B cell (primary cell): ENCODE measurements at regions not wholly inside any gene's neighbourhood (a gene's known extent, or its start where the extent isn't known, plus 50 kb on each side); places are given as distances from the start of the nearest gene placed in this dataset.

Experiments used
- ATAC-seq: fragments of 200-7000 bp; cut with Tn5 transposase; one replicate; pipeline ENCODE4 v1.10.0; 2021; ENCODE audit warnings: low read depth, mild to moderate bottlenecking, moderate number of reproducible peaks, moderate library complexity
- CTCF ChIA-PET: fragments of 350-600 bp; sonication (Branson Sonifier 250); formaldehyde crosslinking; loops from one replicate; lab custom pipeline; 2021; ENCODE audit warnings: antibody characterized with exemption, inconsistent platforms; lab: Charles Lee
- POLR2A ChIA-PET: fragments of 350-600 bp; sonication (Branson Sonifier 250); formaldehyde crosslinking; loops from one replicate; lab custom pipeline; 2021; ENCODE audit warnings: antibody characterized with exemption; lab: Charles Lee
- DNase-seq: peaks from one replicate; pipeline ENCODE4 v3.0.0; 2013
- H2AFZ ChIP-seq: 2 replicates; pipeline ENCODE4 v1.6.1; 2012; ENCODE audit warnings: mild to moderate bottlenecking, low read depth, low read length; ENCODE audit not compliant: insufficient read depth, poor library complexity, severe bottlenecking
- H3K27ac ChIP-seq, 2 donors: 1 replicate in 1 of 2; 2 replicates in 1 of 2; pipeline ENCODE4 v1.5.1; 2012 to 2013; ENCODE audit warnings: low read length in 2 of 2, mild to moderate bottlenecking in 2 of 2, moderate library complexity in 1 of 2
- H3K27me3 ChIP-seq, 4 experiments: fragments of 200-600 bp in 1 of 4; sonication (generic) in 1 of 4; replicated peaks in 1 of 4; 1 replicate in 2 of 4; 2 replicates in 2 of 4; pipeline versions ENCODE4 v1.6.1 to v1.7.0; 2013 to 2016; ENCODE audit warnings: low read length in 3 of 4, mild to moderate bottlenecking in 2 of 4, mixed read lengths in 1 of 4, moderate library complexity in 1 of 4; ENCODE audit not compliant: insufficient read depth in 4 of 4, control insufficient read depth in 3 of 4; ENCODE audit errors: control extremely low read depth in 1 of 4
- H3K36me3 ChIP-seq, 2 experiments: replicated peaks in 1 of 2; 1 replicate in 1 of 2; 2 replicates in 1 of 2; pipeline versions ENCODE4 v1.6.1 to v1.7.1; 2013; ENCODE audit warnings: low read length in 1 of 2; ENCODE audit not compliant: insufficient read depth in 2 of 2, control insufficient read depth in 1 of 2; ENCODE audit errors: control extremely low read depth in 1 of 2, extremely low read depth in 1 of 2
- H3K4me1 ChIP-seq, 2 donors: fragments of 200-600 bp in 1 of 2; sonication (generic) in 1 of 2; 1 replicate in 1 of 2; 2 replicates in 1 of 2; pipeline versions ENCODE4 v1.5.1 to v1.6.1; 2013 to 2017; ENCODE audit warnings: low read length in 2 of 2; ENCODE audit not compliant: control insufficient read depth in 2 of 2, insufficient read depth in 2 of 2
- H3K4me2 ChIP-seq: replicated peaks from 2 replicates; pipeline ENCODE3; 2012; ENCODE audit warnings: mild to moderate bottlenecking, low read depth, low read length; ENCODE audit not compliant: poor library complexity, severe bottlenecking
- H3K4me3 ChIP-seq, 5 experiments: fragments of 200-600 bp in 1 of 5; sonication (generic) in 1 of 5; 1 replicate in 3 of 5; 2 replicates in 2 of 5; pipeline versions ENCODE4 v1.5.1 to v1.7.0; 2011 to 2016; ENCODE audit warnings: low read length in 4 of 5, mild to moderate bottlenecking in 4 of 5, low read depth in 2 of 5, control low read depth in 1 of 5, moderate library complexity in 1 of 5; ENCODE audit not compliant: insufficient read depth in 1 of 5; ENCODE audit errors: control extremely low read depth in 1 of 5, extremely low read depth in 1 of 5
- H3K79me2 ChIP-seq: fragments of 200-600 bp; sonication (generic); one replicate; pipeline ENCODE4 v1.6.0; 2016; ENCODE audit warnings: low read length; ENCODE audit not compliant: control insufficient read depth, insufficient read depth
- H3K9ac ChIP-seq: fragments of 200-600 bp; sonication (generic); 2 replicates; pipeline ENCODE4 v1.6.1; 2017; ENCODE audit warnings: mild to moderate bottlenecking, low read length, moderate library complexity
- H3K9me3 ChIP-seq, 3 donors: one replicate each; pipeline versions ENCODE4 v1.6.1 to v1.7.1; 2013; ENCODE audit warnings: low read length in 2 of 3; ENCODE audit not compliant: control insufficient read depth in 2 of 3, insufficient read depth in 1 of 3; ENCODE audit errors: control extremely low read depth in 1 of 3
- H4K20me1 ChIP-seq: 2 replicates; pipeline ENCODE4 v1.6.0; 2012; ENCODE audit warnings: mild to moderate bottlenecking, low read length; ENCODE audit not compliant: insufficient read depth, control insufficient read depth, poor library complexity, severe bottlenecking
- H3K27ac Mint-ChIP-seq: one replicate; pipeline ENCODE4 v1.8.0; 2021; ENCODE audit warnings: mixed read lengths
- H3K27me3 Mint-ChIP-seq: one replicate; pipeline ENCODE4 v1.8.0; 2021; ENCODE audit warnings: mixed read lengths
- H3K4me1 Mint-ChIP-seq: one replicate; pipeline ENCODE4 v1.8.0; 2021; ENCODE audit warnings: mixed read lengths
- H3K4me3 Mint-ChIP-seq: one replicate; pipeline ENCODE4 v1.8.0; 2021; ENCODE audit warnings: mixed read lengths
- H3K9me3 Mint-ChIP-seq: one replicate; pipeline ENCODE4 v1.8.0; 2022; ENCODE audit warnings: mixed read lengths; ENCODE audit not compliant: insufficient read depth
- EZH2 ChIP-seq: IDR thresholded peaks from 2 replicates; pipeline ENCODE4 v1.6.1; 2012; ENCODE audit warnings: borderline replicate concordance, low read depth, mild to moderate bottlenecking, moderate library complexity, low read length; ENCODE audit not compliant: insufficient read depth, poor library complexity, severe bottlenecking
- WGBS: methylation state at CpG from one replicate; pipeline ENCODE4 v1.1.5; 2013; ENCODE audit warnings: missing lambda C conversion rate; ENCODE audit not compliant: insufficient coverage; 5-methylcytosine and 5-hydroxymethylcytosine counted together
- intact Hi-C: fragments of 100-400 bp; cut with micrococcal nuclease; formaldehyde crosslinking; loops from one replicate; pipeline ENCODE4 v1.10.0; 2022
- TF ChIP-seq, protein P1 (sequence below): fragments of 200-600 bp; IDR thresholded peaks from one replicate; pipeline ENCODE4 v1.8.0; 2022; ENCODE audit warnings: antibody characterized with exemption, mild to moderate bottlenecking

DNA sequence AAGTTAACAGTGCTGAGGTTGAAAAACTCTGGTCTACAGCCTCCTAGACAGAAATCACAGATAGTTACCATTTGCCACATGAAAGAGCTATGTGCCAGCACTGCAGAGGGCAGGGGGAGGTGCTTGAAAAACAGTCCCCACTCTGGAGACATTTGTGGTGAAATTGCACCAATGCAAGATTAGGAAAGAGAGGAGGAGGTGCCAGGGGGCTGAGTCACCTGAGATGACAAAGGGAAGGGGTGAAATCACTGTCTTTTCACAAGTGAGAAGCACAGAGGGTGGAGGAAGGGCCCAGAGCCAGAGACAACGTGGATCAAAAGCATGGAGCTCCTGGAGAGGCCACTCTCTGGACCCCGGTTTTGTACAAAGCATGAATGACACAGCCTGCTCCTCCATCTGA is 196.3 kb downstream of the BUD13 start:
- Histone ChIP-seq H4K20me1 (no peaks in the 10 kb centered on the region), H3K27me3 (peaks cover 0 to 15% (median 2%) of the 10 kb centered on the region in 4 experiments), H3K9ac (no peak overlapping the region), H3K27ac (no peak overlapping the region), H3K4me2 (no peak overlapping the region), H2AFZ (no peak overlapping the region), H3K79me2 (no peaks in the 10 kb centered on the region), H3K4me1 (no peaks in the 10 kb centered on the region), H3K36me3 (no peaks in the 10 kb centered on the region), H3K9me3 (no peaks in the 10 kb centered on the region), H3K4me3 (no peak overlapping the region)
- TF ChIP-seq, protein P1, sequence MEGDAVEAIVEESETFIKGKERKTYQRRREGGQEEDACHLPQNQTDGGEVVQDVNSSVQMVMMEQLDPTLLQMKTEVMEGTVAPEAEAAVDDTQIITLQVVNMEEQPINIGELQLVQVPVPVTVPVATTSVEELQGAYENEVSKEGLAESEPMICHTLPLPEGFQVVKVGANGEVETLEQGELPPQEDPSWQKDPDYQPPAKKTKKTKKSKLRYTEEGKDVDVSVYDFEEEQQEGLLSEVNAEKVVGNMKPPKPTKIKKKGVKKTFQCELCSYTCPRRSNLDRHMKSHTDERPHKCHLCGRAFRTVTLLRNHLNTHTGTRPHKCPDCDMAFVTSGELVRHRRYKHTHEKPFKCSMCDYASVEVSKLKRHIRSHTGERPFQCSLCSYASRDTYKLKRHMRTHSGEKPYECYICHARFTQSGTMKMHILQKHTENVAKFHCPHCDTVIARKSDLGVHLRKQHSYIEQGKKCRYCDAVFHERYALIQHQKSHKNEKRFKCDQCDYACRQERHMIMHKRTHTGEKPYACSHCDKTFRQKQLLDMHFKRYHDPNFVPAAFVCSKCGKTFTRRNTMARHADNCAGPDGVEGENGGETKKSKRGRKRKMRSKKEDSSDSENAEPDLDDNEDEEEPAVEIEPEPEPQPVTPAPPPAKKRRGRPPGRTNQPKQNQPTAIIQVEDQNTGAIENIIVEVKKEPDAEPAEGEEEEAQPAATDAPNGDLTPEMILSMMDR = no peak
- TF ChIP-seq EZH2 = no peak
- Mint-ChIP-seq H3K27me3 (peaks cover 31% of the 10 kb centered on the region), H3K9me3 (no peaks in the 10 kb centered on the region), H3K4me1 (no peaks in the 10 kb centered on the region), H3K27ac (no peak overlapping the region), H3K4me3 (no peak overlapping the region)
- intact Hi-C loops = no loop called here
- ChIA-PET POLR2A (no interaction called here), CTCF (no interaction called here)
- 43% methylated on average over 2 of the region's 2 CpGs for WGBS
- ATAC-seq = no peak
- no peak for DNase-seq

- Histone ChIP-seq H3K79me2 (no peaks in the 10 kb centered on the region), H3K9ac (no peak overlapping the region), H3K27ac (no peak overlapping the region), H2AFZ (no peak overlapping the region), H3K36me3 (no peaks in the 10 kb centered on the region), H3K9me3 (peaks cover 0 to 23% (median 5%) of the 10 kb centered on the region in 3 donors), H3K4me1 (no peaks in the 10 kb centered on the region), H3K4me2 (no peak overlapping the region), H3K27me3 (peaks cover 0 to 3% (median 0%) of the 10 kb centered on the region in 4 experiments), H3K4me3 (no peak overlapping the region), H4K20me1 (no peaks in the 10 kb centered on the region)
- CTCF ChIA-PET = no interaction called here
- no peak for ATAC-seq
- intact Hi-C loops = no loop called here
- Mint-ChIP-seq H3K4me3 (no peak overlapping the region), H3K4me1 (no peaks in the 10 kb centered on the region), H3K27ac (no peak overlapping the region), H3K9me3 (peaks cover 6% of the 10 kb centered on the region), H3K27me3 (peaks cover 9% of the 10 kb centered on the region)
- DNase-seq = no peak
- POLR2A ChIA-PET = no interaction called here
- TF ChIP-seq, protein P1 = no peak
- TF ChIP-seq EZH2 = no peak
- WGBS = 71% methylated on average over 5 of the region's 9 CpGs
These were observed 205.0 kb downstream of the BUD13 start for GRCh38 chr11:116567721-116568242.
